ENCODE measurements at regions not wholly inside any gene's neighbourhood (a gene's known extent, or its start where the extent isn't known, plus 50 kb on each side); places are given as distances from the start of the nearest gene placed in this dataset.

DNA sequence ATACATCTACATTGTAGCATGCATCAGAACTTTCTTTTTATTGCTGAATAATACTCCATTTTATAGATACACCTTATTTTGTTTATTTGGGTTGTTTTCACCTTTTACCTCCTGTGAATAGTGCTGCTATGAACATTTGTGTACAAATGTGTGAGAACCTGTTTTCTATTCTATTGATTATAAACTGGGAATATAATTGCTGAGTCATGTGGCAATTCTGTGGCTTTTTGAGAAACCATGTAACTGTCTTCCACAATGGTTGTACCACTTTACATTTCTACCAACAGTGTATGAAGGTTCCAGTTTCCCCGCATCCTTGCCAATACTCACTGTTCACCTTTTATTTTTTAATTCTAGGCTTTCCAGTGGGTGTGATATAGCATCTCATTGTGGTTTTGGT, 138.6 kb upstream of the MBL2 start:
- Histone ChIP-seq H3K4me2 (ENCODE audit: control insufficient read depth, extremely low read depth, insufficient read depth, low read depth, low read length) (no peak overlapping the region), H3K9me1 (ENCODE audit: control insufficient read depth, extremely low read depth, insufficient read depth, low read length) (no peaks in the 10 kb centered on the region), H3K9ac (ENCODE audit: control insufficient read depth, extremely low read depth, insufficient read depth, low read length) (no peak overlapping the region), H3K27me3 (ENCODE audit: control insufficient read depth, extremely low read depth, insufficient read depth, low read length) (no peaks in the 10 kb centered on the region), H3K4me3 (ENCODE audit: control insufficient read depth in 2 of 3, extremely low read depth in 1 of 3, insufficient read depth in 2 of 3, low read depth in 1 of 3, low read length in 3 of 3) (no peak overlapping the region), H3K9me3 (ENCODE audit: control insufficient read depth, low read depth, low read length) (no peaks in the 10 kb centered on the region), H2AFZ (ENCODE audit: control insufficient read depth, low read length) (no peak overlapping the region), H3K4me1 (ENCODE audit: control insufficient read depth, extremely low read depth, insufficient read depth, low read length) (no peaks in the 10 kb centered on the region), H3K36me3 (ENCODE audit: control insufficient read depth in 2 of 2, extremely low read depth in 1 of 2, insufficient read depth in 2 of 2, low read length in 2 of 2) (no peaks in the 10 kb centered on the region), H4K20me1 (ENCODE audit: control insufficient read depth, extremely low read depth, insufficient read depth, low read length) (no peaks in the 10 kb centered on the region), H3K79me2 (ENCODE audit: control insufficient read depth, insufficient read depth, low read length) (no peaks in the 10 kb centered on the region), H3K27ac (ENCODE audit: control insufficient read depth, insufficient read depth, low read length) (no peak overlapping the region)
- TF ChIP-seq, protein P1, sequence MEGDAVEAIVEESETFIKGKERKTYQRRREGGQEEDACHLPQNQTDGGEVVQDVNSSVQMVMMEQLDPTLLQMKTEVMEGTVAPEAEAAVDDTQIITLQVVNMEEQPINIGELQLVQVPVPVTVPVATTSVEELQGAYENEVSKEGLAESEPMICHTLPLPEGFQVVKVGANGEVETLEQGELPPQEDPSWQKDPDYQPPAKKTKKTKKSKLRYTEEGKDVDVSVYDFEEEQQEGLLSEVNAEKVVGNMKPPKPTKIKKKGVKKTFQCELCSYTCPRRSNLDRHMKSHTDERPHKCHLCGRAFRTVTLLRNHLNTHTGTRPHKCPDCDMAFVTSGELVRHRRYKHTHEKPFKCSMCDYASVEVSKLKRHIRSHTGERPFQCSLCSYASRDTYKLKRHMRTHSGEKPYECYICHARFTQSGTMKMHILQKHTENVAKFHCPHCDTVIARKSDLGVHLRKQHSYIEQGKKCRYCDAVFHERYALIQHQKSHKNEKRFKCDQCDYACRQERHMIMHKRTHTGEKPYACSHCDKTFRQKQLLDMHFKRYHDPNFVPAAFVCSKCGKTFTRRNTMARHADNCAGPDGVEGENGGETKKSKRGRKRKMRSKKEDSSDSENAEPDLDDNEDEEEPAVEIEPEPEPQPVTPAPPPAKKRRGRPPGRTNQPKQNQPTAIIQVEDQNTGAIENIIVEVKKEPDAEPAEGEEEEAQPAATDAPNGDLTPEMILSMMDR (optimal IDR thresholded peaks at IDR 0.05 in 1 of 3, IDR thresholded peaks at IDR 0.05 in 1 of 3, conservative IDR thresholded peaks at IDR 0.05 in 1 of 3; ENCODE audit: extremely low read depth in 1 of 3, insufficient read depth in 2 of 3, low read length in 3 of 3), result no peak
- no peak for TF ChIP-seq EZH2 (IDR thresholded peaks at IDR 0.05; ENCODE audit: low read length)
- no peak for DNase-seq (ENCODE audit: low read depth, low spot score)
- FAIRE-seq, result no peak
- dilution Hi-C loops (cut with MboI; ENCODE audit: extremely low pct_ligation_motif_present, low sequenced_read_pairs), result no loop called here

DNA sequence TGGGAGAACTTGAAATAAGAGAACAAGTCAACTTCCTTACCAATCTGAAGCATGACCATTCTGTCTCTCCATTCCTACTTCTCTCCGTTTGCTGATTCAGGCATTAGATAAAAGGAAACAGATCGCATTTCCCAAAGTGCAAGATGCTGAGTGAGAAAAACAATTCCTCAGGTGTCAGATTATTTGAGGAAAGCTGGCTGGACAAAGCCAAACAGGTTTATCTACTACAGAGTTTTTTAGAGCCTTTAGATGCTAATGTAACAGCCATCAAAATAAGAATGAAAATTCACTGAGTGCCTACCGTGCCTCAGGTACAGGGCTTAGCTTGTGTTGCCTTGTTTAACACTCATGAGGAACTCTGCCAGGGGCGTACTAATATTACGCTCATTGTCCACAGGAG, 135.9 kb upstream of the MBL2 start:
- DNase-seq (ENCODE audit: low read depth, low spot score) (no peak), FAIRE-seq (no peak)
- Histone ChIP-seq H2AFZ (ENCODE audit: control insufficient read depth, low read length) (no peak overlapping the region), H3K9me1 (ENCODE audit: control insufficient read depth, extremely low read depth, insufficient read depth, low read length) (no peaks in the 10 kb centered on the region), H3K36me3 (ENCODE audit: control insufficient read depth in 2 of 2, extremely low read depth in 1 of 2, insufficient read depth in 2 of 2, low read length in 2 of 2) (no peaks in the 10 kb centered on the region), H3K4me3 (ENCODE audit: control insufficient read depth in 2 of 3, extremely low read depth in 1 of 3, insufficient read depth in 2 of 3, low read depth in 1 of 3, low read length in 3 of 3) (no peak overlapping the region), H3K79me2 (ENCODE audit: control insufficient read depth, insufficient read depth, low read length) (no peaks in the 10 kb centered on the region), H3K27ac (ENCODE audit: control insufficient read depth, insufficient read depth, low read length) (no peak overlapping the region), H4K20me1 (ENCODE audit: control insufficient read depth, extremely low read depth, insufficient read depth, low read length) (no peaks in the 10 kb centered on the region), H3K9me3 (ENCODE audit: control insufficient read depth, low read depth, low read length) (no peaks in the 10 kb centered on the region), H3K4me2 (ENCODE audit: control insufficient read depth, extremely low read depth, insufficient read depth, low read depth, low read length) (no peak overlapping the region), H3K4me1 (ENCODE audit: control insufficient read depth, extremely low read depth, insufficient read depth, low read length) (peaks cover 3% of the 10 kb centered on the region), H3K27me3 (ENCODE audit: control insufficient read depth, extremely low read depth, insufficient read depth, low read length) (no peaks in the 10 kb centered on the region), H3K9ac (ENCODE audit: control insufficient read depth, extremely low read depth, insufficient read depth, low read length) (no peak overlapping the region)
- TF ChIP-seq, protein P1 (optimal IDR thresholded peaks at IDR 0.05 in 1 of 3, IDR thresholded peaks at IDR 0.05 in 1 of 3, conservative IDR thresholded peaks at IDR 0.05 in 1 of 3; ENCODE audit: extremely low read depth in 1 of 3, insufficient read depth in 2 of 3, low read length in 3 of 3), result no peak
- no peak for TF ChIP-seq EZH2 (IDR thresholded peaks at IDR 0.05; ENCODE audit: low read length)
- dilution Hi-C loops (cut with MboI; ENCODE audit: extremely low pct_ligation_motif_present, low sequenced_read_pairs), result no loop called here
